ELR (cell line): ENCODE measurements at regions not wholly inside any gene's neighbourhood (a gene's known extent, or its start where the extent isn't known, plus 50 kb on each side); places are given as distances from the start of the nearest gene placed in this dataset.
"Not testable (repeated sequence)": the region's sequence is repeated elsewhere in the genome, so short reads cannot be mapped to it uniquely, and the experiment has no call there.

Experiments used
- DNase-seq: peaks from one replicate; pipeline ENCODE4 v3.0.0-alpha.2; 2015; ENCODE audit warnings: low read depth

- no peak for DNase-seq
These were observed 218.2 kb downstream of the RPL10L start for GRCh38 chr14:46433381-46433780.

DNA sequence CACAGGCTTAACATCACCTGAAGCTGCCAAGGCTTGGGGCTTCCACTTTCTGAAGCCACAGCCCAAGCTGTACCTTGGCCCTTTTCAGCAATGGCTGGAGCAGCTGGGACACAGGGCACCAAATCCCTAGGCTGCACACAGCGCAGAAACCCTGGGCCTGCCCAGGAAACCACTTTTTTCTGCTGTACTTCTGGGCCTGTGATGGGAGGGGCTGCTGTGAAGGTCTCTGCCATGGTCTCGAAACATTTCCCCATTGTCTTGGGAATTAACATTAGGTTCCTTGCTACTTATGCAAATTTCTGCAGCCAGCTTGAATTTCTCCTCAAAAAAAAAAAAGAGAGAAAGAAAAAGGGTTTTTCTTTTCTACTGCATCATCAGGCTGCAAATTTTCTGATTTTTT lies 219.1 kb downstream of the RPL10L start:
- DNase-seq: no peak

GRCh38 chr14:46417066-46417465 lies 234.5 kb downstream of the RPL10L start:
- no peak for DNase-seq

GRCh38 chr14:46404865-46405811 lies 246.4 kb downstream of the RPL10L start:
- DNase-seq: no peak

DNA sequence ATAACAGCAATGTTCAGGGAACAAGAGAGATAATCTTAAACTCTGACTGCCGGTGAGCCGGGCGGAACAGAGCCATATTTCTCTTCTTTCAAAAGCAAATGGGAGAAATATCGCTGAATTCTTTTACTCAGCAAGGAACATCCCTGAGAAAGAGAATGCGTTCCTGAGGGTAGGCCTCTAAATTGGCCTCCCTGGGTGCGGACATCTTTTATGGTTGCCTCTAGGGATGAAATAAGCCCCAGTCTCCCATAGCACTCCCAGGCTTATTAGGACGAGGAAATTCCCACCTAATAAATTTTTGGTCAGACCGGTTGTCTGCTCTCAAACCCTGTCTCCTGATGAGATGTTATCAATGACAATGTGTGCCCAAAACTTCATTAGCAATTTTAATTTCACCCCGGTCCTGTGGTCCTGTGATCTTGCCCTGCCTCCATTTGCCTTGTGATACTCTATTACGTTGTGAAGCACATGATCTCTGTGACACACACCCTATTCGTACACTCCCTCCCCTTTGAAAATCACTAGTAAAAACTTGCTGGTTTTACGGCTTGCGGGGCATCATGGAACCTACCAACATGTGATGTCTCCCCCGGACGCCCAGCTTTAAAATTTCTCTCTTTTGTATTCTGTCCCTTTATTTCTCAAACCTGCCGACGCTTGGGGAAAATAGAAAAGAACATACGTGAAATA lies 249.4 kb downstream of the RPL10L start:
- DNase-seq: not testable (repeated sequence)

DNA sequence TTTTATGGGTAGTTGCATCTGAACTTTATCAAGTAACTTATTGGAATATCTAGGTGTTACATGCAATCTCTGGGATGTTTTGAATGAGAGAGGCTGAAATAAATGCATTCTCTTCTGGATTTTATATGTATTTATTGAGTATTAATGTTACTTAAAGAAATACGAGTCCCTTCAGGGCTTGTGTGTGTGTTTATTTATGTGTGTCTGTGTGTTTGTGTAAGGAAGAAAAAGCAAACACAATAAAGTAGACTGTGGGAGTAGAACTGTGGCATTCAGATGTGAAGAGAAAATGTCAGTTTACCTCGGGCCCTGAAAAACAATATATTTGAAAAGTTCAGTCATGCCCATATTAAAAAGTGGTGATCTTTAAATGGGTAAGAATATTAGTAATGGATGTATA lies 250.5 kb downstream of the RPL10L start:
- no peak for DNase-seq

- DNase-seq: no peak
These were observed 252.5 kb downstream of the RPL10L start for GRCh38 chr14:46399049-46399448.

DNA sequence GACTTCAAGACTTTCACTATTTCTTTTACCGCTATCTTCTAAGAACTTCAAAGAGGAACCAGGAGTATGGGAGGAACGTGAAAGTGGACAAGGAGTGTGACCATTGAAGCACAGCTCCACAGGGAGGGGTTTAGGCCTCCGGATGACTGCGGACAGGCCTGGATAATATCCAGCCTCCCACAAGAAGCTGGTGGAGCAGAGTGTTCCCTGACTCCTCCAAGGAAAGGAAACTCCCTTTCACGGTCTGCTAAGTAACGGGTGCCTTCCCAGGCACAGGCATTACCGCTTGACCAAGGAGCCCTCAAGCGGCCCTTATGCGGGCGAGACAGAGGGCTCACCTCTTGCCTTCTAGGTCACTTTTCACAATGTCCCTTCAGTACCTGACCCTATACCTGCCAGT lies 267.0 kb downstream of the RPL10L start:
- DNase-seq: no peak

- DNase-seq: no peak
These were observed 269.9 kb downstream of the RPL10L start for GRCh38 chr14:46381674-46382073.

DNA sequence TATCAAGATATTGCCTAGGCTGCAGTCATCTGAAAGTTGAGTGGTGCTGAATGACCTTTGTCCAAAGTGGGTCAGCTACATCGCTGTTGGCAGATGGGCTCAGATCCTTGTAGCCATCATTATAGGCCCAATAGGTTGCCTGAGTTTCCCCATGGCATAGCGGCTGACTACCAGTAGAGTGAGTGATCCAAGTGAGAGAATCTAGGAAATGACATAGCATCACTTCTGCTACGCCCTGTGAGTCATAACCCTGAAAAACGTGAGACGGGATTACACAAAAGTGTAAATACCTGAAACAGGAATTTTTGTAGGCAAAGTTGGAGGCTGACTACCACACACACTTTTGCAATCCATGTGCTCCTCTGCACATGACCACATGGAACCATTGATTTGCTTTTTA lies 273.3 kb downstream of the RPL10L start:
- peak; percentile 18 for DNase-seq

- DNase-seq: peak; percentile 9
These were observed 274.3 kb downstream of the RPL10L start for GRCh38 chr14:46377305-46377704.

GRCh38 chr14:46369391-46369790 lies 282.2 kb downstream of the RPL10L start:
- DNase-seq: no peak

DNA sequence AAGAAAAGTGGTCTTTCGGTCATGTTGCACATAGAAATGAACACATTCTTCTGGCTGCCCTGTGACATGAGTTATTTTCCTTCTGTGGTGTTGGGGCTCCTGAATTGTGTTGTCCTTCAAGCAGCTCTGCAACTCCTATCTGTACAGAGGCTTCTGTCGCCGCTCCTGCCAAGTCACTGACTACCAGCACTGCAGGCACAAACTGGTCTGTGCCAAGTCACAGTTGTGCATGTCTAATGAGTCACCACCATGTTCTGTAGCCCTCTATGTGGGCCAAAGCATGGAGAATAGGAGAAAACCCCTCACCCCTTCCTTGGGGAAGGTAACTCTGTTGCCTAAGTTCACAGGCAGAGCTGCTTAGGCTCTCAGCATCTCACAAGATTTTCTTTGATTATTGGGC lies 283.3 kb downstream of the RPL10L start:
- DNase-seq: peak; percentile 3

- no peak for DNase-seq
These were observed 298.7 kb downstream of the RPL10L start for GRCh38 chr14:46352844-46353243.

GRCh38 chr14:46344327-46344937 lies 307.1 kb downstream of the RPL10L start:
- DNase-seq: peak; percentile 60

GRCh38 chr14:46325777-46326176 lies 325.8 kb downstream of the RPL10L start:
- no peak for DNase-seq

DNA sequence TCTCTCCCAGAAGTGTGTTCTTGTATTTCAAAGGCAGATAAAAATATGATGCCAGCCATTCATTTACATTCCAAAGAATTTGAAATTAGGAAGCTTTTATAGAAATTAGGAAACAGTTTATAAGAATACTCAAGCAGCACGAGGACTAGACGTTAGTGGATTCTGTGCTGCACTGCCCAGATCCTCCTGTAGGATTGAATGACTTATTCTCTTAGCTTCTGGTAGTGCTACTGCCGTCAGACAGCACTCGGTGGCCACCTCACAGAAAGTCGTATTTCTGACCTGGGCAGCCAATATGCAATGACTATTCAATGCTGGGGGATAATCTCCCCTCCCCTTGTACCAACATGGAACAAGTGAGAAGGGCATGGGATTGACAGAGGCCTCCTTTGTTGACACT lies 326.4 kb downstream of the RPL10L start:
- DNase-seq: peak; percentile 37

DNA sequence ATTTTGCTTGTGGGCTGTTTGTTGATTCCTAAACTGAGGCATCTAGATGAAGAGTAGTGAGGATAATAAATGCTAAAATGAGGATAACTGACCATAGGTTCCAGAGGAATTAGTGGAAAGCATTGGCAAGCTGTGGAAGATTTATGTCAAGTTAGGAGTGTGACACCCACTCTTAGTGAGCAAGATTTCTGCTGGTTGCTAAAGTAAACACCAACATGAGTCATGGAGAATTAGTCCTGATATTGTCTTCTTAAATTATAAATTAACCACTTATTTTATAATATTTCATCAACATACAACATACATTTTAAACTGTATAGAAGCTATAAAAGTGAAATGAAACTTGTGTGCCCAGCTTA lies 328.2 kb downstream of the RPL10L start:
- DNase-seq: peak; percentile 34

DNA sequence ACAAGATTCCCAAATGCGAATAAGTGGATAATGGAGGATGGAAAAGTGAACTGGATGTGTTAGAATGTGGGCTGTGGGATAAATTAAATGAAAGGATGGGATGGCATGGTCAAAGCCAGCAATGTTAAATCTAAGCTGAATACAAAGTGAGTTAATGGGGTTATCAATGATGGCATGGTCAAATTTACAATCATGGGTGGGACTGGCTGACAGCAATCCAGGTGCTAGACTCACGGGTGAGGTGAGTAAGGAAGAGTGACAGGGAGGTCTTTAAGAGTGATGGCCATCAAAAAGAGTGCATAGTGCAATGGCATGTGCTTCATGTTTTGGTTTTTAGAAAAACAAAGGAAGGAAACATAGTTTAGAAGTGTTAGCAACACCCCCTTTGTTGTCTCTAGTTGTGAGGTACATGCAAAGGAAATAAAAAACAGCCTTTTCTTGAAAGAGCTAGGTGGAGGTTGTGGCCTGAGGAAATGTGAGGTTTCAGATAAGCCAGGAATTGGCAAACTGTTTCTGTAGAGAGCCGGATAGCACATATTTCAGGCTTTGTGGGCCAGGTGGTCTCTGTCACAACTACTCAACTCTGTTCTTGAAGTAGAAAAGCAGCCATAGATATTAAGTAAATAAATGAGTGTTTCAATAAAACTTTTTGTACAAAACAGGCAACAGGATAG lies 328.7 kb downstream of the RPL10L start:
- no peak for DNase-seq

DNA sequence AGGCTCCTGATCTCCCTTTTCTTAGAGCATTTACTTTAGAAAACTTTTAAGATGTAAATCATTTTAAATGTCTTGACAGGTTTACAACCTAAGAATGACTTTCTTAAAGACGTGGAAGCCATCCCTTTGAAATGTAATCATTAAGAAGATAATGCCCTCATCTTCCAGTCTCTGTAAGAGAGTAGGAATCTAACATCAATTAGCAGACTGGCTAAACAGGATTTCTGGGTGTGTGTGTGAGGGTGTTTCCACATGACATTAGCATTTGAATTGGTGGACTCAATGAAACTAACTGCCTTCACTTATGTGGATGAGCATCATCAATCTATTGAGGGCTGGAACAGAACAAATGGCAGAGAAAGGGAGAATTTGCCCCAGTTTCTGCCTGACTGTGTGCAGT lies 329.5 kb downstream of the RPL10L start:
- no peak for DNase-seq

DNA sequence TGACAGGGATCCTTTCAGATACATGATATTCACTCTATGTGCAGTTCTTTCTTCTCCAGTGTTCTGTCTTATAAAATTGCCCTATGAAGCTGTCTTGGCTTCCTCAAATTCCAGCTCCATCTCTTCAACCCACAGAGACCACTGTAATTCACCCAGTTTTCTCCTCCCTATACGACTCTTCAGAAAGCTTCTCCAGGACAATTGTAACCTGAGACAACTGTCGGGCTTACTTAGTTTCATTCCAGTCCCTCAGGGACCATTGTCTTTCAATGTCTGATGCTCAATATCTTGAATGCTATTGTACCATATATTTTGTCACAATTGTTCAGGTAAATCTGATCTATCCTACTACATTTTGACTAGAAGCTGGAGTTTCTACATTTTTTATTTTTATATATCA lies 345.3 kb downstream of the RPL10L start:
- no peak for DNase-seq

GRCh38 chr14:46300765-46301164 lies 350.8 kb downstream of the RPL10L start:
- no peak for DNase-seq
